ENCODE measurements at regions not wholly inside any gene's neighbourhood (a gene's known extent, or its start where the extent isn't known, plus 50 kb on each side); places are given as distances from the start of the nearest gene placed in this dataset.
"Not testable (repeated sequence)": the region's sequence is repeated elsewhere in the genome, so short reads cannot be mapped to it uniquely, and the experiment has no call there.

- not testable (repeated sequence) for TF ChIP-seq POLR2A, CTCF (IDR thresholded peaks at IDR 0.05)
These were observed 67.3 kb upstream of the ANTXRL start for GRCh38 chr10:46219431-46219990.
